Small intestine (tissue), 7 donors: ENCODE measurements at regions not wholly inside any gene's neighbourhood (a gene's known extent, or its start where the extent isn't known, plus 50 kb on each side); places are given as distances from the start of the nearest gene placed in this dataset.

Source experiments
- DNase-seq, 2 donors: peaks; one replicate each; pipeline versions ENCODE4 v3.0.0 to v3.0.0-alpha.2; 2013
- FAIRE-seq: peaks from 2 replicates; lab custom pipeline; 2012; peaks lifted over from hg19 to GRCh38; lab: Jason Lieb, UNC
- H3K27ac ChIP-seq, 3 donors: one replicate each; pipeline ENCODE4 v1.5.1; 2013; ENCODE audit warnings: low read length in 2 of 3, mild to moderate bottlenecking in 2 of 3, control low read depth in 1 of 3, inconsistent platforms in 1 of 3, low read depth in 1 of 3, moderate library complexity in 1 of 3
- H3K27me3 ChIP-seq, 3 donors: one replicate each; pipeline ENCODE4 v1.6.1; 2013; ENCODE audit warnings: low read length in 3 of 3, inconsistent platforms in 1 of 3; ENCODE audit not compliant: control insufficient read depth in 3 of 3, insufficient read depth in 3 of 3
- H3K36me3 ChIP-seq, 3 donors: one replicate each; pipeline ENCODE4 v1.6.1; 2013; ENCODE audit warnings: low read length in 3 of 3, inconsistent platforms in 1 of 3, low read depth in 1 of 3, mild to moderate bottlenecking in 1 of 3, moderate library complexity in 1 of 3; ENCODE audit not compliant: control insufficient read depth in 3 of 3, insufficient read depth in 2 of 3
- H3K4me1 ChIP-seq, 3 donors: one replicate each; pipeline ENCODE4 v1.6.1; 2013; ENCODE audit warnings: low read length in 2 of 3, inconsistent platforms in 1 of 3, low read depth in 1 of 3, mild to moderate bottlenecking in 1 of 3, moderate library complexity in 1 of 3; ENCODE audit not compliant: control insufficient read depth in 3 of 3, insufficient read depth in 2 of 3
- H3K4me3 ChIP-seq, 3 donors: one replicate each; pipeline ENCODE4 v1.5.1; 2013; ENCODE audit warnings: low read length in 3 of 3, control low read depth in 1 of 3, inconsistent platforms in 1 of 3, low read depth in 1 of 3, mild to moderate bottlenecking in 1 of 3, moderate library complexity in 1 of 3
- H3K9me3 ChIP-seq, 2 donors: one replicate each; pipeline ENCODE4 v1.6.1; 2013; ENCODE audit warnings: low read depth in 1 of 2, low read length in 1 of 2; ENCODE audit not compliant: control insufficient read depth in 2 of 2, insufficient read depth in 1 of 2
- WGBS, 3 donors: extraction: QIAGEN DNeasy Blood & Tissue Kit; methylation state at CpG; one replicate each; pipeline ENCODE4 v1.1.7; 2013; 5-methylcytosine and 5-hydroxymethylcytosine counted together
- donor health status: healthy with polysubstance abuse.
- donor health status: control.
- donor health status: control.
- donor health status: Bipolar disorder and iron deficiency.
- donor health status: healthy.

DNA sequence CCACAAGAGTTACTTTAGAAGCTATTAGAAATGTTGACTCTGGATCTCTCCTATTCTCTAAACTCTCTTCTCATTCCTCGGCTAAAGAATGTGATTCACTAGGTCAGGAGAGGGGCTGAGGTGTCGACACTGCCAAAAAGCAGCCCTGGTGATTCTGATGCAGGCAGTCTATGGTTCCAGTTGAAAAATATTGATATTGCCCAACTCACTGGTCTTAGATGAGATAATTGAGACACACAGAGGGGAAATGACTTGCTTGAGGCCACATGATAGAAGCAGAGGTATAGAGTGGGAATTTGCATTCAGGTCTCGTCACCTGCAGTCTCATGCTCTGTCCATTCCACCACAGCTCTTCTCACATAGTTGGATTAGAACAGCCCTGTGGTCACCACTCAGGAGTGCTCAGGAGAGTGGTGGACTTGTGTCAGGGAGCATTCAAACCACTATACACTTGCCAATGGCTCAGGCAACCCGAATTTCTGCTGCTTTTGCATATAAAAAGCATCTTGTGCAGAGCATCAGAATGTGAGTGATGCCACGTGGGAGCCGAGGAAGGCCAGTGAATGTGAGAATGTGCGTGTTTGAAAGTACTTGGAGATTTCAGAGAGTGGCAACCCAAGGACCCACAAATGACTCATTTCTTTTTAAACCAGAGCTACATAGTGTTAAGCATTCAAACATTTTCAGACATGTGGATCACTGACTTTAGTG is 65.1 kb upstream of the CTLA4 start:
- no peaks in the 10 kb centered on the region for H3K4me1 ChIP-seq
- H3K4me3 ChIP-seq, result no peak overlapping the region
- H3K27ac ChIP-seq, result no peak overlapping the region
- H3K9me3 ChIP-seq, result peaks cover 0 to 14% of the 10 kb centered on the region in 2 donors
- no peaks in the 10 kb centered on the region for H3K27me3 ChIP-seq
- H3K36me3 ChIP-seq, result no peaks in the 10 kb centered on the region
- no peak for DNase-seq
- WGBS, 3 donors, result 81 to 85% (median 83%) methylated on average over 7 of the region's 7 CpGs
- FAIRE-seq, result no peak

DNA sequence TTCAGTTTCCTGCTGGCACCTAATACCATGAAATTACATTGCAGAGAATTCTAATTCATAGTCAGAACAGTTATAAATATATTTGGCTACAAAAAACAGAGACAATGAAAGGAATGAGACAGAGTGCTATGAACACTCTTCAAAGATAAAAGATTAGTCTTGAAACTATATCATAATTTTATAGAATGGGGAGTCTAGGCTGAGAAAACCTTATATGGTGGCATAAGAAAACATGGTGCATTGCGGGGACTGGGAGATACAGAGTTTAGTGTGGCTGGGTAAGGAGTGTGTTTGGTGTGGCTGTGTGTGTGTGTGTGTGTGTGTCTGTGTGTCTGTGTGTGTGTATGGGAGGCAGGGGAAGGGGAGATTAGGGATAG is 64.5 kb upstream of the CTLA4 start:
- 96 to 100% (median 98%) methylated on average over 1 of the region's 1 CpG for WGBS, 3 donors
- Histone ChIP-seq H3K27me3 (no peaks in the 10 kb centered on the region), H3K9me3 (peaks cover 0 to 14% of the 10 kb centered on the region in 2 donors), H3K36me3 (no peaks in the 10 kb centered on the region), H3K4me3 (no peak overlapping the region), H3K27ac (no peak overlapping the region), H3K4me1 (no peaks in the 10 kb centered on the region)
- FAIRE-seq, result no peak
- no peak for DNase-seq

GRCh38 chr2:203804070-203804469 is 63.5 kb upstream of the CTLA4 start:
- Histone ChIP-seq H3K4me1 (no peaks in the 10 kb centered on the region), H3K27ac (no peak overlapping the region), H3K36me3 (no peaks in the 10 kb centered on the region), H3K9me3 (peaks cover 0 to 14% of the 10 kb centered on the region in 2 donors), H3K4me3 (no peak overlapping the region), H3K27me3 (no peaks in the 10 kb centered on the region)
- FAIRE-seq (no peak), DNase-seq (no peak)
- 45 to 68% (median 55%) methylated on average over 4 of the region's 4 CpGs for WGBS, 3 donors

DNA sequence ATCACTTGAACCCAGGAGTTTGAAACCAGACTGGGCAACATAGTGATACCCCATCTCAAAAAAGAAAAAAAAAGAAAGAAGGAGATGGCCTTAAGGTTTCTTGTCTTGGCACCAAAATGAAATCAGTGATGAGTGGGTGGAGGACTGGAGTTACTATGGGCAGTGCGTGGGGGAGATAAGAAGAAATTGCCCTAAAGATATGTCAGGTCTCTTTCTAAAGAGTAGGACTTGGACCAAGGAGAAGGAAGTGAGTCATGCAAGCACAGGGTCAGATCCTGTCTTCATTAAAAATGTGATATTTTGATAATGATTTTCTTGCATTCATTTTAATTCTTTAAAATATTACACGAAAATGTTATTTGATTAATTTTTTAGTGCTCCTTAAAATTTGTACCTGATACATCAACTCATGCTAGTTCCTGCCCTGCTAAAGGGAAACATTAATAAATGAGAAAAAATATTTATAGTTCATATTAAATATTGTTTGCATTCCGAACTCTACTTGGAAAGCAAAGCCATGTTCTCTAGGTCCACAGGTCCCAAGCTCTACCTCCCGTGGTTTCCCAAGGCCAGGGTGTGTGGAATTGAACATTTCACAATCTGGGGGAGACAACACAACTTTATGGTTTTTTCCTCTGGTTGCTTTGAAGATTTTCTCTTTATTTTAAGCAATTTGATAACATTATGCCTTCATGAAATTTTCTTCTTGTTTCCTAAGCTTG is 62.6 kb upstream of the CTLA4 start:
- Histone ChIP-seq H3K4me1 (peaks cover 0 to 2% (median 0%) of the 10 kb centered on the region in 3 donors), H3K36me3 (no peaks in the 10 kb centered on the region), H3K4me3 (no peak overlapping the region), H3K9me3 (peaks cover 0 to 15% of the 10 kb centered on the region in 2 donors), H3K27ac (no peak overlapping the region), H3K27me3 (no peaks in the 10 kb centered on the region)
- FAIRE-seq (no peak), DNase-seq (peak in 1 of 2 donors; percentile 20)
- WGBS, 3 donors, result 66 to 77% (median 67%) methylated on average over 4 of the region's 4 CpGs

DNA sequence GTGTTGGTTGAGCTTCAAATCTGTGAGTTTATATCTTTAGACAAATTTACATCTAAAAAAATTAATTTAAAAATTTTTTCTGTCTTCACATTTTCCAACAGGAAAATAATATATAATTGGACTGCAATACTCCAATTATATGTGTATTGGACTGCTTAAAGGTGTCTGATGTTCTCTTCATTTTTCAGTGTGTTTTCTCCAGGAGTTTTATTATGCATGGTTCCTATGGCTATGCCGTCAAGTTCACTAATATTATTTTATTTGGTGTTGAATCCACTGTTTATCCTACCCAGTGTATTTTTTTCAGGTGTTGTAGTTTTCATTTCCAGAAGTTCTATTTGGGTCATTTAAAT is 62.1 kb upstream of the CTLA4 start:
- Histone ChIP-seq H3K4me1 (peaks cover 0 to 3% (median 2%) of the 10 kb centered on the region in 3 donors), H3K27ac (no peak overlapping the region), H3K27me3 (no peaks in the 10 kb centered on the region), H3K4me3 (no peak overlapping the region), H3K9me3 (peaks cover 0 to 19% of the 10 kb centered on the region in 2 donors), H3K36me3 (no peaks in the 10 kb centered on the region)
- DNase-seq (no peak), FAIRE-seq (no peak)
- WGBS, 3 donors, result 88 to 98% (median 95%) methylated on average over 1 of the region's 1 CpG

GRCh38 chr2:203806761-203807160 is 60.8 kb upstream of the CTLA4 start:
- no peaks in the 10 kb centered on the region for H3K36me3 ChIP-seq
- DNase-seq, result no peak
- H3K27me3 ChIP-seq, result no peaks in the 10 kb centered on the region
- no peak for FAIRE-seq
- no peak overlapping the region for H3K27ac ChIP-seq
- H3K4me3 ChIP-seq, result no peak overlapping the region
- peaks cover 0 to 6% (median 2%) of the 10 kb centered on the region in 3 donors for H3K4me1 ChIP-seq
- peaks cover 0 to 14% of the 10 kb centered on the region in 2 donors for H3K9me3 ChIP-seq
- WGBS, 3 donors, result 81 to 95% (median 94%) methylated on average over 1 of the region's 1 CpG

DNA sequence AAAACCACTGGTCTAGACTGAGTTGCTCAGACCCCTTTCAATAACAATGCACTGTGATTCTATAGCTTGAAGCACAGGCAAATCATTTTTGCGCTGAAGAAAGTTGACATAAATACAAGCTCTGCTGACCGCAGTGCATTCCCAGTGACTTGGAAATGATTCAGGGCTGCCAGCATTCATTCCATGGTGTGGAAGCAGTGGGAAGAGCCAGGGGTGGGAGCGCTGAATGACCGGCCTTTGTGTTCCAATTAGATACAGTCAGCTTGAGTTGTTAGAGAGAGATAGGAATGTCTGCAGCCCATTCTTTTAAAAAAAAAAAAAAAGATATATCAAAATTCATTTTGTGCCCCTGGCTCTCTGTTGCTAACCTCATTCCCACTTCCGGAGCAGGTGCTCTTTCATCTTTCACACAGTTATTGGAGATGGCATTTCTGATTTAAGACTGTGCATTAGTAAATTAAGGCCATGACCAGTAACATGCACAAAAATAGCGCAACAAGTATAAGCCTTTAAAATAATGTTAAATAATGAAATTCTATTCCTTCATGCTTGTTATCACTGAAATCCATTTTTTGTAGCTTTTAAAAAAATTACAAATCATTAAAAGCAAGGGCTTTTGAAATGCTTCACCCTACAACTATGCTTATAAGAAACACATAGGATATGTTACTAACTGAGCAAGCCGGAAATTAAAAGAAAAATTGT is 59.4 kb upstream of the CTLA4 start:
- H3K27me3 ChIP-seq, result no peaks in the 10 kb centered on the region
- WGBS, 3 donors, result 76 to 94% (median 94%) methylated on average over 7 of the region's 7 CpGs
- no peak overlapping the region for H3K27ac ChIP-seq
- no peak for DNase-seq
- peaks cover 0 to 14% of the 10 kb centered on the region in 2 donors for H3K9me3 ChIP-seq
- FAIRE-seq, result no peak
- H3K4me3 ChIP-seq, result no peak overlapping the region
- H3K36me3 ChIP-seq, result no peaks in the 10 kb centered on the region
- H3K4me1 ChIP-seq, result peaks cover 7 to 17% (median 9%) of the 10 kb centered on the region in 3 donors

GRCh38 chr2:203809084-203809521 is 58.5 kb upstream of the CTLA4 start:
- no peak overlapping the region for H3K4me3 ChIP-seq
- H3K27ac ChIP-seq, result no peak overlapping the region
- peaks cover 0 to 14% of the 10 kb centered on the region in 2 donors for H3K9me3 ChIP-seq
- 82 to 88% (median 86%) methylated on average over 2 of the region's 2 CpGs for WGBS, 3 donors
- FAIRE-seq (no peak), DNase-seq (no peak)
- peaks cover 7 to 27% (median 9%) of the 10 kb centered on the region in 3 donors for H3K4me1 ChIP-seq
- H3K36me3 ChIP-seq, result no peaks in the 10 kb centered on the region
- no peaks in the 10 kb centered on the region for H3K27me3 ChIP-seq
